HepG2 (cell line): ENCODE measurements at regions not wholly inside any gene's neighbourhood (a gene's known extent, or its start where the extent isn't known, plus 50 kb on each side); places are given as distances from the start of the nearest gene placed in this dataset.

Experiments used
- ATAC-seq: fragments of 200-7000 bp; cut with Tn5 transposase; 3 replicates; pipeline ENCODE4 v1.9.1; 2020; ENCODE audit warnings: mild to moderate bottlenecking, moderate library complexity
- BruUV-seq: library from RNA; stranded (reverse); fragments of 400-500 nt; replicated peaks from 2 replicates; lab custom pipeline; 2021; lab: Mats Ljungman, UMichigan
- CTCF ChIA-PET: fragments of 300-600 bp; formaldehyde crosslinking; extraction: SDS; loops from one replicate; lab custom pipeline; 2021; ENCODE audit warnings: low total read pairs, inconsistent platforms, low intra/inter-chr PET ratio; lab: Yijun Ruan, JAX
- POLR2A ChIA-PET: fragments of 350-600 bp; sonication (Branson Sonifier 250); formaldehyde crosslinking; loops from one replicate; lab custom pipeline; 2020; ENCODE audit warnings: antibody characterized with exemption, inconsistent platforms; lab: Yijun Ruan, JAX
- DNase-seq: peaks from one replicate; pipeline ENCODE4 v3.0.0-alpha.2; 2015; ENCODE audit warnings: low spot score
- FAIRE-seq: peaks from 3 replicates; lab custom pipeline; 2011; peaks lifted over from hg19 to GRCh38; lab: Jason Lieb, UNC
- H2AFZ ChIP-seq: one replicate; pipeline ENCODE4 v1.6.1; 2011; ENCODE audit warnings: low read length, inconsistent platforms
- H3K27ac ChIP-seq: fragments of 300-600 bp; 3 replicates; pipeline ENCODE4 v1.8.0; 2011; ENCODE audit warnings: mixed run types, mild to moderate bottlenecking, mixed read lengths, low read length, inconsistent platforms; ENCODE audit not compliant: insufficient read depth; ENCODE audit errors: extremely low read length
- H3K27me3 ChIP-seq, 2 experiments: fragments of 200-600 bp in 1 of 2; 2 replicates in 1 of 2; 3 replicates in 1 of 2; pipeline versions ENCODE4 v1.6.0 to v1.8.0; 2011; ENCODE audit warnings: low read length in 2 of 2, mild to moderate bottlenecking in 2 of 2, moderate library complexity in 2 of 2, inconsistent platforms in 1 of 2; ENCODE audit not compliant: insufficient read depth in 2 of 2, control insufficient read depth in 1 of 2
- H3K36me3 ChIP-seq, 2 experiments: fragments of 200-600 bp in 1 of 2; replicated peaks in 1 of 2; 2 replicates in 1 of 2; 3 replicates in 1 of 2; pipeline versions ENCODE4 v1.5.1 to v1.8.0; 2011; ENCODE audit warnings: low read length in 2 of 2, inconsistent platforms in 1 of 2; ENCODE audit not compliant: insufficient read depth in 2 of 2, control insufficient read depth in 1 of 2
- H3K4me1 ChIP-seq: 2 replicates; pipeline ENCODE4 v1.5.1; 2012; ENCODE audit warnings: low read length, inconsistent platforms; ENCODE audit not compliant: insufficient read depth
- H3K4me2 ChIP-seq: 2 replicates; pipeline ENCODE4 v1.6.0; 2011; ENCODE audit warnings: low read depth, low read length, inconsistent platforms
- H3K4me3 ChIP-seq, 3 experiments: fragments of 200-600 bp in 1 of 3; sonication (generic), shearing (Covaris generic) in 1 of 3; replicated peaks in 1 of 3; 2 replicates each; pipeline ENCODE4 v1.5.1; 2011 to 2016; ENCODE audit warnings: low read length in 3 of 3, inconsistent platforms in 2 of 3, low read depth in 2 of 3, mild to moderate bottlenecking in 2 of 3, control low read depth in 1 of 3, mixed read lengths in 1 of 3; ENCODE audit not compliant: insufficient read depth in 1 of 3
- H3K79me2 ChIP-seq: one replicate; pipeline ENCODE4 v1.6.1; 2011; ENCODE audit warnings: low read length, inconsistent platforms; ENCODE audit not compliant: insufficient read depth
- H3K9ac ChIP-seq: 2 replicates; pipeline ENCODE4 v1.6.0; 2011; ENCODE audit warnings: mild to moderate bottlenecking, low read depth, low read length, inconsistent platforms; ENCODE audit not compliant: insufficient read depth
- H3K9me3 ChIP-seq: 2 replicates; pipeline ENCODE4 v1.5.1; 2012; ENCODE audit warnings: mild to moderate bottlenecking, low read length
- H4K20me1 ChIP-seq: 2 replicates; pipeline ENCODE4 v1.6.0; 2011; ENCODE audit warnings: inconsistent platforms, mild to moderate bottlenecking, low read length, moderate library complexity; ENCODE audit not compliant: insufficient read depth
- AGO2 ChIP-seq: fragments of 200-400 bp; formaldehyde crosslinking; optimal IDR thresholded peaks from 2 replicates; pipeline ENCODE3; 2017; ENCODE audit warnings: mild to moderate bottlenecking, low read depth, low read length, moderate library complexity
- PCBP1 ChIP-seq: fragments of 200-400 bp; formaldehyde crosslinking; IDR thresholded peaks from 2 replicates; pipeline ENCODE4 v1.6.1; 2017; ENCODE audit warnings: mild to moderate bottlenecking, low read depth, low read length, borderline replicate concordance
- PHB2 ChIP-seq: fragments of 450-650 bp; IDR thresholded peaks from 2 replicates; pipeline ENCODE4 v1.6.1; 2018; ENCODE audit not compliant: partially characterized antibody
- REXO4 ChIP-seq: sonication (generic); formaldehyde crosslinking; IDR thresholded peaks from 2 replicates; pipeline ENCODE4 v1.8.0; 2022; ENCODE audit warnings: missing genetic modification reagents, mild to moderate bottlenecking, borderline replicate concordance
- SIN3B ChIP-seq: fragments of 150-350 bp; IDR thresholded peaks from 2 replicates; pipeline ENCODE4 v1.6.1; 2014; ENCODE audit warnings: low read length
- SPEN ChIP-seq: sonication (generic); formaldehyde crosslinking; IDR thresholded peaks from 2 replicates; pipeline ENCODE4 v1.5.1; 2020; ENCODE audit warnings: low read depth, mild to moderate bottlenecking, missing genetic modification reagents
- ZNF501 ChIP-seq: sonication (generic); formaldehyde crosslinking; IDR thresholded peaks from 2 replicates; pipeline ENCODE4 v1.5.1; 2020; ENCODE audit warnings: mild to moderate bottlenecking, moderate library complexity, missing genetic modification reagents
- ZNF652 ChIP-seq: IDR thresholded peaks from 2 replicates; pipeline ENCODE4 v1.6.1; 2016; ENCODE audit warnings: low read depth, borderline replicate concordance
- ZZZ3 ChIP-seq: sonication (generic); formaldehyde crosslinking; IDR thresholded peaks from 2 replicates; pipeline ENCODE4 v1.4.0; 2020; ENCODE audit warnings: missing genetic modification reagents, mild to moderate bottlenecking, borderline replicate concordance
- WGBS: methylation state at CpG from one replicate; pipeline ENCODE4 v1.1.6; 2017; ENCODE audit warnings: low lambda C conversion rate; 5-methylcytosine and 5-hydroxymethylcytosine counted together
- in situ Hi-C: cut with HindIII; loops from 2 replicates; pipeline ENCODE4 v1.10.0; 2017; ENCODE audit warnings: low pct_unique_long_range_greater_than_20kb; ENCODE audit not compliant: extremely low pct_ligation_motif_present
- intact Hi-C: fragments of 100-400 bp; cut with micrococcal nuclease; formaldehyde crosslinking; loops from one replicate; pipeline ENCODE4 v1.10.0; 2022; ENCODE audit not compliant: unreplicated experiment
- TF ChIP-seq, protein P1 (sequence below): IDR thresholded peaks from 2 replicates; pipeline ENCODE4 v1.6.1; 2016; ENCODE audit warnings: low read depth, borderline replicate concordance
- TF ChIP-seq, protein P2 (sequence below): sonication (generic); formaldehyde crosslinking; IDR thresholded peaks from 2 replicates; pipeline ENCODE4 v1.4.0; 2020; ENCODE audit warnings: missing genetic modification reagents, borderline replicate concordance
- TF ChIP-seq, protein P3 (sequence below): sonication (generic); formaldehyde crosslinking; IDR thresholded peaks from 2 replicates; pipeline ENCODE4 v1.8.0; 2022; ENCODE audit warnings: missing genetic modification reagents, mild to moderate bottlenecking, inconsistent platforms, borderline replicate concordance

DNA sequence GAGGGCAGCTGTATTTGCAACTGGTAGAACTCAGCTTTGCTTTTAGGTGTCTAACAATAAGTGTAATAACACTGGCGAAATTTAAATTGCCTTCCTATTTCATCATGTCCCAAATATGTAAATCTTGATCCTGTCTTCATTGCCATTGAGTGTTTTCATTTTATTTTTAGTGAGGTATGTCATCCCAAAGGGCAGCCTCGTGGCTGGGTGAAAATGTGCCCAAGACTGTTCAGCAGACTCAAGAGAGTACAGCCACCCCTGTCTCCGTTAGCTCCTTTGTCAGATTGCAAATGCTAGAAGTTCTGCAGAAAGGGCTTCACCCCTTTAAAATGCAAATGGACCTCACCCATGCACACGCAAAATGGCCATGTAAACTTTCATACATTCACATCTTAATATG is 278.8 kb downstream of the RND3 start:
- no peak overlapping the region for H3K27ac ChIP-seq
- 17% methylated on average over 4 of the region's 4 CpGs for WGBS
- ATAC-seq = no peak
- H3K4me3 ChIP-seq = no peak overlapping the region
- intact Hi-C loops = no loop called here
- no peak overlapping the region for H3K9ac ChIP-seq
- no peak for DNase-seq
- H3K4me2 ChIP-seq = no peak overlapping the region
- no peaks in the 10 kb centered on the region for H3K79me2 ChIP-seq
- no peaks in the 10 kb centered on the region for H3K27me3 ChIP-seq
- BruUV-seq = no TSS peak
- ChIA-PET CTCF (no interaction called here), POLR2A (no interaction called here)
- no peak overlapping the region for H2AFZ ChIP-seq
- H3K4me1 ChIP-seq = no peaks in the 10 kb centered on the region
- FAIRE-seq = no peak
- TF ChIP-seq, protein P1, sequence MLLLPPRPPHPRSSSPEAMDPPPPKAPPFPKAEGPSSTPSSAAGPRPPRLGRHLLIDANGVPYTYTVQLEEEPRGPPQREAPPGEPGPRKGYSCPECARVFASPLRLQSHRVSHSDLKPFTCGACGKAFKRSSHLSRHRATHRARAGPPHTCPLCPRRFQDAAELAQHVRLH (CRISPR knock-in tag) = no peak
- TF ChIP-seq ZNF501 = no peak
- in situ Hi-C loops = no loop called here
- no peaks in the 10 kb centered on the region for H3K36me3 ChIP-seq
- H3K9me3 ChIP-seq = peaks cover 15% of the 10 kb centered on the region; the same call in 1 of the 2 replicates
- H4K20me1 ChIP-seq = no peaks in the 10 kb centered on the region

DNA sequence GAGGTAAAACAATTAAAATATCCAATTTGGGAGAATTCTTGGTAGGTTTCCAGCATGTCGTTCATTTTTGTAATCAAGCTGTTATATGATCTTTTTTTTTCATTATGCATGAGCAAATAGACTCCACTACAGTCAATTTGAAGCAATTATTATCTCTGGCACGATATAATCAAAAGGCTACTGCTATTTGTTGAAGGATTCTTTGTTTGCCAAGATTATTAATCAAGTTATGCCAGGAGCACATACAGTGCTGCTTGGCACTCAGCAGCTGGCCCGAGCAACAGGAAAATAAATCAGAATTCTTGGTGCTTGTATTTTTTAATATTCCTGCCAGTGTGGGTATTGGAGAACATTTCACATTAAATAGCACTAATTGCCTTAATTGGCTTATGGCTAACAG is 279.5 kb downstream of the RND3 start:
- H3K27ac ChIP-seq = no peak overlapping the region
- no peak overlapping the region for H3K9ac ChIP-seq
- 2% methylated on average over 3 of the region's 3 CpGs for WGBS
- peaks cover 21% of the 10 kb centered on the region; the same call in 1 of the 2 replicates for H3K9me3 ChIP-seq
- POLR2A ChIA-PET = no interaction called here
- BruUV-seq = no TSS peak
- no peak overlapping the region for H2AFZ ChIP-seq
- H3K27me3 ChIP-seq = no peaks in the 10 kb centered on the region
- H3K79me2 ChIP-seq = no peaks in the 10 kb centered on the region
- no peaks in the 10 kb centered on the region for H4K20me1 ChIP-seq
- CTCF ChIA-PET = no interaction called here
- no peak overlapping the region for H3K4me2 ChIP-seq
- FAIRE-seq (no peak), ATAC-seq (no peak), DNase-seq (no peak)
- no peaks in the 10 kb centered on the region for H3K4me1 ChIP-seq
- H3K4me3 ChIP-seq = no peak overlapping the region
- intact Hi-C loops (loop anchor here (1.0 kb wide), 1 partner anchor 21 kb away; no protein-coding TSS in a partner anchor), in situ Hi-C loops (no loop called here)
- H3K36me3 ChIP-seq = no peaks in the 10 kb centered on the region
- TF ChIP-seq ZNF652 (CRISPR knock-in tag) = no peak
- no peak for TF ChIP-seq SPEN
- no peak for TF ChIP-seq REXO4 (CRISPR knock-in tag)
- TF ChIP-seq, protein P2, sequence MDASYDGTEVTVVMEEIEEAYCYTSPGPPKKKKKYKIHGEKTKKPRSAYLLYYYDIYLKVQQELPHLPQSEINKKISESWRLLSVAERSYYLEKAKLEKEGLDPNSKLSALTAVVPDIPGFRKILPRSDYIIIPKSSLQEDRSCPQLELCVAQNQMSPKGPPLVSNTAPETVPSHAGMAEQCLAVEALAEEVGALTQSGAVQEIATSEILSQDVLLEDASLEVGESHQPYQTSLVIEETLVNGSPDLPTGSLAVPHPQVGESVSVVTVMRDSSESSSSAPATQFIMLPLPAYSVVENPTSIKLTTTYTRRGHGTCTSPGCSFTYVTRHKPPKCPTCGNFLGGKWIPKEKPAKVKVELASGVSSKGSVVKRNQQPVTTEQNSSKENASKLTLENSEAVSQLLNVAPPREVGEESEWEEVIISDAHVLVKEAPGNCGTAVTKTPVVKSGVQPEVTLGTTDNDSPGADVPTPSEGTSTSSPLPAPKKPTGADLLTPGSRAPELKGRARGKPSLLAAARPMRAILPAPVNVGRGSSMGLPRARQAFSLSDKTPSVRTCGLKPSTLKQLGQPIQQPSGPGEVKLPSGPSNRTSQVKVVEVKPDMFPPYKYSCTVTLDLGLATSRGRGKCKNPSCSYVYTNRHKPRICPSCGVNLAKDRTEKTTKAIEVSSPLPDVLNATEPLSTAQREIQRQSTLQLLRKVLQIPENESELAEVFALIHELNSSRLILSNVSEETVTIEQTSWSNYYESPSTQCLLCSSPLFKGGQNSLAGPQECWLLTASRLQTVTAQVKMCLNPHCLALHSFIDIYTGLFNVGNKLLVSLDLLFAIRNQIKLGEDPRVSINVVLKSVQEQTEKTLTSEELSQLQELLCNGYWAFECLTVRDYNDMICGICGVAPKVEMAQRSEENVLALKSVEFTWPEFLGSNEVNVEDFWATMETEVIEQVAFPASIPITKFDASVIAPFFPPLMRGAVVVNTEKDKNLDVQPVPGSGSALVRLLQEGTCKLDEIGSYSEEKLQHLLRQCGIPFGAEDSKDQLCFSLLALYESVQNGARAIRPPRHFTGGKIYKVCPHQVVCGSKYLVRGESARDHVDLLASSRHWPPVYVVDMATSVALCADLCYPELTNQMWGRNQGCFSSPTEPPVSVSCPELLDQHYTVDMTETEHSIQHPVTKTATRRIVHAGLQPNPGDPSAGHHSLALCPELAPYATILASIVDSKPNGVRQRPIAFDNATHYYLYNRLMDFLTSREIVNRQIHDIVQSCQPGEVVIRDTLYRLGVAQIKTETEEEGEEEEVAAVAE (CRISPR knock-in tag) = no peak
- TF ChIP-seq AGO2 = no peak
- no peak for TF ChIP-seq PCBP1
- TF ChIP-seq ZZZ3 (CRISPR knock-in tag) = no peak
- no peak for TF ChIP-seq PHB2
- no peak for TF ChIP-seq SIN3B
- TF ChIP-seq, protein P3, sequence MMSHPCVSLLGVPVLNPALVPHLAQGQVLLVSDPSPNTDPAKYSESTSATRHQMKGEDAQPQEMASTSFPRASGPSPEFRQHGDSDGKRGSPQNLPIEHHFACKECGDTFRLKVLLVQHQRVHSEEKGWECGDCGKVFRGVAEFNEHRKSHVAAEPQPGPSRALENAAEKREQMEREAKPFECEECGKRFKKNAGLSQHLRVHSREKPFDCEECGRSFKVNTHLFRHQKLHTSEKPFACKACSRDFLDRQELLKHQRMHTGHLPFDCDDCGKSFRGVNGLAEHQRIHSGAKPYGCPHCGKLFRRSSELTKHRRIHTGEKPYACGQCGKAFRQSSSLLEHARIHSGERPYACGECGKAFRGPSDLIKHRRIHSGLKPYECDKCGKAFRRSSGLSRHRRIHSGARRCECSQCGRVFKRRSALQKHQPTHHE = no peak
